Activated CD8-positive, alpha-beta memory T cell treated with anti-CD3 and anti-CD28 coated beads for 24 hours (primary cell): ENCODE measurements at regions not wholly inside any gene's neighbourhood (a gene's known extent, or its start where the extent isn't known, plus 50 kb on each side); places are given as distances from the start of the nearest gene placed in this dataset.

Experiments
- DNase-seq: peaks from one replicate; pipeline ENCODE4 v3.0.0-alpha.2; 2020

GRCh38 chr20:22305381-22305780 is 279.0 kb downstream of the FOXA2 start:
- no peak for DNase-seq

- DNase-seq: no peak
These were observed 280.8 kb downstream of the FOXA2 start for GRCh38 chr20:22303523-22303922.

DNA sequence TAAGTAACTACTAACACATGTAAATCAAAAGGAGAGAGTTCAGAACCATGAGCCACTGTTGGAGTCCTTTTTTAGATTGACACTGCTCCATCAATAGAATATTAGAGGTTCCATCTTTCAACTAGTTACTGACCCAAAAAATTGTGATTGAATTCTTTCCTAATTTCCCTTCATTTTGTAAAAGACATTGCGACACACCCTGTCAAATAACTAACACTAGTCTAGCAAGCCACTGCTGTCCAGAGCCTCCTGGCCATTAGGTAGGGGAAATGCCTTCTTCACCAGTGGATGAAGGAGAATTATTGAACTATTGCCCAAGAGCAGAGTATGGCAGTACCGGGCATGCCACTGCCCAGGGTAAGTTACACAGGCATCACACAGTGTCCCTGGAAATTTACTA is 282.3 kb downstream of the FOXA2 start:
- DNase-seq: no peak

DNA sequence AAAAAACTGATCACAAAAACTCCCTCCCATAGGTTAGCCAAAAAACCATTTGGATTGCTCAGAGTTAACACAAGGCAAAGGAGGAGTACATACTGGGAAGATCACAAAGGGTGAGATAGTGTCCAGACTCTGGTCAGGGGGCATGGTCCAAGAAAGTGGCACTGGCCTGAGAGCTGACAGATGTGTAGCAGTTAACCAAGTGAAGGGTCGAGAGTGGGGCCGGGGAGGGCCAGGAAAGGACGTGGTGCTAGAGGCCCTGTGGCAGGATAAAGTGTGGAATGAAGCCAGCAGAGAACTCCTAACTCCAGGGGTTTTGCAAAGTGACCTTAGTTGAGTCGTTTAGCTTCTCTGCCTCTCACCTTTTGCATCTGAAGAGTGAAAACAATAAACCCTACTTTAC is 290.5 kb downstream of the FOXA2 start:
- no peak for DNase-seq

GRCh38 chr20:22289442-22289841 is 294.9 kb downstream of the FOXA2 start:
- DNase-seq: no peak

DNA sequence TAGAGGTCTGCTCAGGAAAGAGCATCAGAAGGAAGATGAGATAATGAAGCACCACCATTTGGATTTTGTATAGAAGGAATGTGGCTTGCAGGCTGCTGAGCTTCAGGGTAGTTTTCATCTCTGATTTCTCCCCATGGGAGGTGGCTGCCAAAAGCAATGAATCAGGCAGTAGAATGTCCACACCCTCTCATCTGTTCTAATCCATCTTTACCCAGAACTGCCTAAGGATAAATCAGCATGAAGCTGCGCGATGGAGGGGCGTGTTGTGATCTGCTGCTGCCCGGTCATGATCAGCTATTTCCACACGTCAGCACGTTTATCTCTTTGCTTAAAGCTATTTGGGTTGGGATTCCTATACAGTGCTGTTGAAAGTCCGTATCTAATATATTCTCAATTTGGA is 295.4 kb downstream of the FOXA2 start:
- no peak for DNase-seq

GRCh38 chr20:22288156-22288555 is 296.2 kb downstream of the FOXA2 start:
- DNase-seq: no peak

GRCh38 chr20:22285555-22285954 is 298.8 kb downstream of the FOXA2 start:
- DNase-seq: no peak

DNA sequence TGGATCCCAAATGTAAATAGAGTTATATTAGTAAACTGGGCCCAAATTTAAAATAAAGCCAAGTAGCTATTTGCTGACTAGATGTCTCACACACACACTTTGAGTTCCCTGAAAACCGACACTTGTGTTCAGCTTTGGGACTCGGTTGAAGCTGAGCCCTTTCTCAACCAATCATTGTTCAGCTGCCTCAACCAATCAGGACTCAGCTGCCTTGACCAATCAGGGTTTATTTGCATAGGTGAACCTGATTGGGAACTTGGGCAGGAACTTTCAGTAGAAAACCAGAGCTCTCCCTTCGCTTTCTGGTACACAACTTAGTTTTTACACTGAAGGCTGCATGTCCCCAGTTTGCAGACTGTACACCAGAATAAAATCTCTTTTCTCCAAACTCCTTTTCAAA is 301.7 kb downstream of the FOXA2 start:
- no peak for DNase-seq

GRCh38 chr20:22274330-22274729 is 310.0 kb downstream of the FOXA2 start:
- no peak for DNase-seq

GRCh38 chr20:22268675-22269074 is 315.7 kb downstream of the FOXA2 start:
- DNase-seq: no peak

DNA sequence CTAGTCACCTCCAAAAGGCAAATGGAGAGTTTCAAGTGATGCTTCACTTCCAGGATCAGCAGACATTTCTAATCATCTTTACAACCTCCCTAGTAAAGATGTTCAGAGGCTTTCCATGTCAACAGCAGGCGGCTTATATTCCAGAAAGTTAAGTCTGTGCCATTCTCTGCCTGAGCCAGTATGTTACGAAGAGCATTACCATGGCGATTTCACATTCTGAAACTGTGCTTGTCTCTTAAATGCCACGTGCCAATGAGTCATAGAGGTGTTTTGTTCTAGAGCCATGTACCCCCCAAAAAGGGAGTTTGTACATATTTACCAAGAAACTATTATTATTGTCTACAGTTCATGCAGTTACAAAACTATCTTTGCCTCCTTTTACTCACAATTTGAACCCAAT is 319.5 kb downstream of the FOXA2 start:
- no peak for DNase-seq

DNA sequence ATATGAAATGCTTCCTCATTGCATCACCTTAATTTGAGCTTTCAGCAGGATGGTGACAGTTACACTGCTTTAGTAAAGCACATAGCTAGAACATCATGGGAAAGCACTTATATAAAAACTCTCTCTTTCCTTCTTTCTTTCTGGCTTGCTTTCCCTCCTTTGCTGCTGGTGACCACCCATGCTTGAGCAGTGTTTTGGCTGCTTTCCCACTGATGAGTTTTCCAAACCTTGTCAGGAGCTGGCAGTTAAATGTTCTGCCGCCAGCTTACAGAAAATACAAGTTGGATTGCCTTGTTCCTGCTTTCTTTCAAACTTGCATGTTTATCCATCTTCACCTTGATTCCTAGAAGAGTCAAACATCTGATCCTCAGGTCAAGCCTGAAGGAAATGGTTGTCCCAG is 323.9 kb downstream of the FOXA2 start:
- DNase-seq: no peak

DNA sequence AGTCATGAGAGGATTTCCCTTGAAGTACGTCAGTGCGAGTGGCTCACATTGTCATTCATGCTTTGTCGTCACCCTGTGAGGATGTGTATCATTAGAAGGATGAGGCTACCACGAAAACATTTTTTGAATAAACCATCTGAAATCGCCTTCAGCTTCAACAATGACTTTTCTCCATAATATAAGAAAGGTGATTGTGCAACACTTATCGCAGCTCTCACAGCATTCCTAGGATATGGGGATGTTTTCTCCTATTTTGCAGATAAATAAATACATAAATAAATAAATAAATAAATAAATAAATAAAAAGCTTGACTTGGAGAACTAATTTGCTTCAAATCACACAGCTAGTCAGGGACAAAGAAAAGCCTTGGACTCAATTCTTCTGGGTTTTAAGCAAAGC is 326.5 kb downstream of the FOXA2 start:
- DNase-seq: no peak

DNA sequence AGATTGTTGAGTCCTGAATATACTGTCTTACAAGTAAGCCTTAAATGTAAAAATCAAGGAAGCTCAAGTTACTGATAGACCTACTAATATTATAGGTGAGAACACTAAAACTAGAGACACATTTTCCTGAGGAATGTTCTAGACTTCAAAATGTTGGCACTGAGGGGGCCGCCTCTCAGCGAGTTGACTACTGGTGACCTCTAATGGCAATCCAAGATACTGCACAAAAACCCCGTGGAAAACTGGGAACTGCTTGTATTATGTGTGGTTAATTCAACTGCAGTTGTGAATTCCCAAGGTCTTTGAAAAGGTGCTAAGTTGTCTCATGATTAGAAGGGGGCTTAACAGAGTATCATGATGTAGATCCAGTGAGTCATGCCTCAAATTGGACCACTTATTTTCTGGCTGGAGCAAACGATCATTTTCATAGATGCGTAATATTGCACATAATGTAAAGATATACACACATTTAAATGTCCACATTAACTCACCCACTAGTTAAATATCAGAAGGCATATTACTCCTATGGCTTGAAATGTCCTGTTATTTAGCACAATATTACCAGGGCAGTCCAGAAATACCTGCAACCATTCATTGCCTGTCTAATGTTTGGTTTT is 336.2 kb downstream of the FOXA2 start:
- DNase-seq: no peak

- no peak for DNase-seq
These were observed 339.2 kb downstream of the FOXA2 start for GRCh38 chr20:22245139-22245538.

DNA sequence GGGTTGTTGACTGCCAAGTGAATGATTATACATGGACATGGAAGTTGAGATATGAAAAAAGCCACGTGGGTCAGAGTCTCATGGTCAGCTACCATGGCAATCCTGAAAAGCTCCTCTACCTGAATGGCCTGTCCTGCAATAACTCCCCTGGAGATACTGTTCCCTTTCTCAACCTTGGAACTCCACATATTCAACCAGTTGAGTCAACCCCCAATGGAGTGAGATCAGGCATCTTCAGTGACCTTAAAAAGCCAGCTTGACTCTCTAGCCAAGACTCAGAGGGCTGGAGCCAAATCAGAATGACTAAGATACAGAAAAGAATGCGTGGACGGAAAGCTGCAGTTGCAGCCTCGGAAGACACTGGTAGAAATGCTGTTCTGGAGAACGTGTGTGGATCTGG is 341.3 kb downstream of the FOXA2 start:
- DNase-seq: no peak

DNA sequence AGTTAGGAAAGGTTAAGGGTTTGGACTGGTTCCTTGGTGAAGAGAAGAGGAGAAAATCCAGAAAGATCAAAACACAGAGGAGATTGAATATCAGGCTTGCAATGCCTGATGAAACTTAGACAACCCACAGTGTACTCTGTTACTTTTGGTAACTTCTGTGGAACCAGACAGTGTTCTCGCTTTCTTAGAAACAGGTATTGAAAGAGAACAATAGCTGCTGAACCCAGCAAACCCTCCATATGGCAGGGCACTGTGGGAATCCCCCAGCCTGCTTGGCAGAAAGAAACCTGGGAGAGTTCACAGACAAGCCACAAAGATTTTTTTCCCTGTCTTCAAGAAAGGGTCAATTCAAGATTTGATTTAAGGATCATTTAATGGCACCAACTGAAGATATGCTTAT is 342.8 kb downstream of the FOXA2 start:
- no peak for DNase-seq

GRCh38 chr20:22232923-22233322 is 351.4 kb downstream of the FOXA2 start:
- DNase-seq: no peak

DNA sequence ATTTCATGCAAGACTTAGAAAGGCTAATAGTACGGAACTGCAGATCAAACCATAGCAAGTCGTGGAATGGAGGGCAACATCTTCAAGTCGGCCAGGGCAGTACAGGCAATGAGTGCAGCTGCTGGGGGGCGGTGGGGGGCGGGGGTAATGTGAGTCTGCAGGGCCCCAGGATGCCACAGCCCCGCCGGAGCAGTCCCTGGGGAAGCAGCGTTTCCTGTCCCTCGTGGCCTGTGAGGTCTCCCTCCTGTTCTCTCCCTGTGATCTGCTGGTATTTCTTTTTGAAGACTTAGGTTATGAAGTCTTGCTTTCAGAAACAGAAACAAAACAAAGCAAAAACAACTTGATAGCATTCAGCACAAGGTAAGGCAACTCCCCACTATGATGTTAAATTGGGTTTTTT is 351.9 kb downstream of the FOXA2 start:
- no peak for DNase-seq

DNA sequence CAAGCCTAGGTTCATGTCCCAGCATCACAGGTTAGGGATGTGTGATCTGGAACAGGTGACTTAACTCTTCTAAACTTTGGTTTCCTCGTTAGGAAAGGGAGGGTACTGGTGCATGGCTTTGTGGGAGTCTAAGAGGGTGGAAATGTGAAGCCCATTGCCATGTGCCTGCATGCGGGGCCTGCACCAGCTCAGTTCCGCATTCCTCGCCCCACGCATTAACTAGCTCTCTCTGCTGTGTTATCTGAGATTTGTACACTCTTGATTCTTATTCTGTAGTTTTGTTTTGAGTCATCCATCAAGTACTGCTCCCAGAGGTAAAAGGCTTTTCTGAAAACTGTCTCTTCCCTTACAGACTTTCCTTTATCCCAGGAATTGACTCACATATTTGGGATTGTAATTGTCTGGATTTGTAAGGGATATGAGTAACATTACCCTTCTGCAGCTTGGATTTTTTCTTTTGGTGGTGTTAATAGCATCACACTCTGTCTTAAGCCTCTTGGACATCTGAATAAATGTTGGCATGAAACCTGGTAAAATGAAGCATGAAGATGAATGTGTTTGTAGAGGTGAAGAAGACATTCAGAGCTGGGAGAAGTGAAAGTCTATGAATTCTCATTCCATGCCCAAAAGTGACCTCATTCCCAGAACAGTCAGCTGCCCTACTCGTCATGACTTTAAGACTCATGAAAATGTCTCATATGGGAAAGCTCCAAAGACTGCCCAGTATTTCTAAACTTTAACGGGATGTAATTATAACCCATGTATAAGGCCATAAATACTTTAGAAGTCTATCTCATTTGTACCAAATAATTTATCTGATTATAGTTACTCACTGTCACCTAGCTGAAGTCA is 357.3 kb downstream of the FOXA2 start:
- DNase-seq: no peak

- no peak for DNase-seq
These were observed 361.1 kb downstream of the FOXA2 start for GRCh38 chr20:22223236-22223635.

DNA sequence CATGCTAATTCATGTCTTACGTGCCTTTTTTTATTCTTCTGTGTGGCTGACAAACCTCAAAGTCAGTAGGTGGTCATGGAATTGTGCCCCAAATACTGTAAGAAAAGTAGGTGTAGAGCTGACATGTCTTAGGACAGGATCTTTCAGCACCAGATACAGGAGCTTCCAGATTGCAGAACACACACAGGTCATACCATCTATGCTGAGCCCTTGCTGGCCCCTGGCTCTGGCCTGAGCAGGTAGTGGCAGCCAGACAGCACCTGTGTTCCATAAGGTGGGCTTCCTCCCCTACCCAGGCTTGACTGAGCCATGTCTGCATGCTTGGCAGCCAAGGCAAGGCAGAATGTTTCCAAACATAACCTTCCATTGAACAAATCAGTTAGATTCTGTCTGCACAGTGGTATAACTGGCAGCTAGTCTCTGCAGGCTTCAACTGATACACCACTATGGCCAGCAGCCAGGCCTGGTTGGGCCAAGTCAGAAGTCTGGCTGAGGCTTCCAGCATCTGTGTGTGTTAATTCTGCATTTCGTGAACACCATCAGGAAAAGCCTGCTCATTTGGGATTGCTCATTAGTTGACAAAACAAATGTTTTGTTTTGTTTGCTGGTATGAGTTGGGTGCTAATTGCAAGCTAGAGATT is 366.5 kb downstream of the FOXA2 start:
- DNase-seq: no peak

DNA sequence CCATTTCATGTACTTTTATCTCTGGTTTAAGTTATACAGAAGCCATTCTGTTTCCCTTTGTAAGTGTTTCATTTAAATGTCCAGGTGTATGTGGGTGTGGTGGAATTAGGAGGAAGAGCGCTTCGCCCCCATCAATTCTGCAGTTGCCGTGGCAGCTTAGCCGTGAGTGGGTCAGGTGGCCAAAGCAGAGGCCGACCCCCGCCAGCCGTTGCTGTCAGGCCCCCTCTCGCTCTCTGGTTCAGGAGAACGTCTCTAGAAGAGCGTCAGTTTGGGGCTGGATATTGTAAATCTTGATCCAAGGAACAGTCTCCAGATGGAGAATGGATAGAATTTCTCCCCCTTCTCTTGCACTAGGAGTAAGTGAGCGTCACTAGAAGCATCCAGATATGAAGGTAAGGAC is 367.4 kb downstream of the FOXA2 start:
- DNase-seq: no peak
